ENCODE measurements at regions not wholly inside any gene's neighbourhood (a gene's known extent, or its start where the extent isn't known, plus 50 kb on each side); places are given as distances from the start of the nearest gene placed in this dataset.

DNA sequence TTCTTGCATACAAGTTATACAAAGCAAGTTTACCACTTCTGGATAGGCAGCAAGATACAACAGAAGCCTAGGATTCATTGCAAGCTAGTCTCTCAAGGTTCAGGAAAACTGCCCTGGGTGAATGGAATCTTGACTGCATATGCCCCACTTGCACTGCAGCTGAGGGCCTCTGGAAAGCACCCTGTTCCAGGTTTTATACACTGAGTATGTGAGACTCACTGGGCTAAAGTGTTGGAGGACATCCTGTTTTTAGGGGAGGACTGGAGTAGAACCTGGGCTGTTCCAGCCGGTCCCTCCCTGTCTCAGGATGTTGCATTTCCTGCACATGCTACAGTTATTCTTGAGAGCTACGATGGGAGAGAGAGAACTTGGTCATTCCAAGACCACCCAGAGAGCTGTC lies 168.5 kb upstream of the NUDT6 start:
- H3K27me3 ChIP-seq (ENCODE audit: low read depth): no peaks in the 10 kb centered on the region
- ATAC-seq: no peak

DNA sequence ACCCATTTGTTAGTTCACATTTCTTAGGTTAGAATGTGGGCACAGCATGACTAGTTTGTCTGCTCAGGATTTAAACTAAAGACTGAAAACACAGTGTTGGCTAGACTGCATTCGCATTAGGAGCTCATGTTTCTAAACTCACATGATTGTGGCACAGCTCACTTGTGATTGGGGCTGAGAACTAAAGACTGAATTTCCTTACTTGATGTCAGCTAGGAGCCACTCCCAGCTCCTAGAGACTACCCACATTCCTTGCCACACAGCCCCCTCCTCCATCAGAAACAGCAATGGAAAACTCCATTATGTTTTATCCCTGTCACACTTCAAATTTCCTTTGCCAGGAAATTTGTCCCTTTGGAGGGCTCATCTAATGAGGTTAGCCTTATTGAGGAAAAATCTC lies 170.2 kb upstream of the NUDT6 start:
- DNase-seq (no peak), ATAC-seq (no peak)
- TF ChIP-seq, protein P1, sequence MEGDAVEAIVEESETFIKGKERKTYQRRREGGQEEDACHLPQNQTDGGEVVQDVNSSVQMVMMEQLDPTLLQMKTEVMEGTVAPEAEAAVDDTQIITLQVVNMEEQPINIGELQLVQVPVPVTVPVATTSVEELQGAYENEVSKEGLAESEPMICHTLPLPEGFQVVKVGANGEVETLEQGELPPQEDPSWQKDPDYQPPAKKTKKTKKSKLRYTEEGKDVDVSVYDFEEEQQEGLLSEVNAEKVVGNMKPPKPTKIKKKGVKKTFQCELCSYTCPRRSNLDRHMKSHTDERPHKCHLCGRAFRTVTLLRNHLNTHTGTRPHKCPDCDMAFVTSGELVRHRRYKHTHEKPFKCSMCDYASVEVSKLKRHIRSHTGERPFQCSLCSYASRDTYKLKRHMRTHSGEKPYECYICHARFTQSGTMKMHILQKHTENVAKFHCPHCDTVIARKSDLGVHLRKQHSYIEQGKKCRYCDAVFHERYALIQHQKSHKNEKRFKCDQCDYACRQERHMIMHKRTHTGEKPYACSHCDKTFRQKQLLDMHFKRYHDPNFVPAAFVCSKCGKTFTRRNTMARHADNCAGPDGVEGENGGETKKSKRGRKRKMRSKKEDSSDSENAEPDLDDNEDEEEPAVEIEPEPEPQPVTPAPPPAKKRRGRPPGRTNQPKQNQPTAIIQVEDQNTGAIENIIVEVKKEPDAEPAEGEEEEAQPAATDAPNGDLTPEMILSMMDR (IDR thresholded peaks at IDR 0.05): no peak
- no peaks in the 10 kb centered on the region for H3K27me3 ChIP-seq (ENCODE audit: low read depth)
- H3K27ac ChIP-seq: no peak overlapping the region
- intact Hi-C loops (cut with DNase I): no loop called here
- no peak overlapping the region for H3K4me3 ChIP-seq
- peaks cover 5% of the 10 kb centered on the region for H3K36me3 ChIP-seq
- H3K9me3 ChIP-seq: no peaks in the 10 kb centered on the region
- H3K4me1 ChIP-seq: no peaks in the 10 kb centered on the region

More for the DNA sequence above, 168.5 kb upstream of the NUDT6 start:
- Histone ChIP-seq H3K9me3 (no peaks in the 10 kb centered on the region), H3K4me3 (no peak overlapping the region), H3K4me1 (no peaks in the 10 kb centered on the region), H3K36me3 (peaks cover 5% of the 10 kb centered on the region), H3K27ac (no peak overlapping the region)
- TF ChIP-seq, protein P1 (IDR thresholded peaks at IDR 0.05): no peak
- intact Hi-C loops (cut with DNase I): no loop called here
- no peak for DNase-seq

DNA sequence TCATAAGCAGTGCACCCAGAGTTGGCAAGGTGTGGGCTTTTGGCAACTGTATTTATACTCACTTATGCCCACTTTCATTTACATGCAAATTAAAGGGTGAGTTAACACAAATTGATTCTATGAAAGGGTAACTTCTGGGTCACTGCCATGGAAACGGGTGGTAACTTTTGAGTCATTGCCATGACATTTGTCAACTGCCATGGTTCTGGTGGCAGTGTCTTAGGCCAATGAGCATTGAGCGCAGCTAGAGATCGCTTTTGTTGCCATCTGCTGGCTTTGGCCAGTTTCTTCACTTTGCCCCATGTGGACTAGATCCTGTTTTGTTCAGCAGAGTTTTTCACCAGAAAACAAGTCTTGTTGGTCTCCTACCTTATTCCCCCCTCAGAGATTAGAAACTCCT lies 170.8 kb upstream of the NUDT6 start:
- no peak overlapping the region for H3K4me3 ChIP-seq
- intact Hi-C loops (cut with DNase I): no loop called here
- H3K9me3 ChIP-seq: no peaks in the 10 kb centered on the region
- DNase-seq (no peak), ATAC-seq (no peak)
- no peak overlapping the region for H3K27ac ChIP-seq
- TF ChIP-seq, protein P1 (IDR thresholded peaks at IDR 0.05): no peak
- no peaks in the 10 kb centered on the region for H3K4me1 ChIP-seq
- H3K36me3 ChIP-seq: peaks cover 5% of the 10 kb centered on the region
- H3K27me3 ChIP-seq (ENCODE audit: low read depth): no peaks in the 10 kb centered on the region

DNA sequence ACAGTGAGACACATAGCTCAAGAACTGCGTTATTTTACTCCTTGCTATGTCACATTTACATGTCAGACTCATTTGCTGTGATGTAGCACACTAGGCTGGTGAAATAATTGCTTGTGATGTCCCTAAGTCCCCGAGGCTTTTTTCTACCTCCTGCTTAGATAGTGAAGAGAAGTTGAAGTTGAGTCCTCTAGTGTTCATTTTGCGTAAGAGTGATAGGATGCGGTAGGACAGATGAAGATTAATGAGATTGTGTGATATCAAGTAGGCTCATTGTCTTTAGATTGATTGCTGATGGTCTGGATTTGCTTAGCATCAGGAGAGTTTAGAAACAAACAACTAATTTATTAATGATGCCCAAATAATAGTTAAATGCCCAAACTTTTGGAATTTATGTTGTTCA lies 173.6 kb upstream of the NUDT6 start:
- Histone ChIP-seq H3K36me3 (peaks cover 1% of the 10 kb centered on the region), H3K9me3 (no peaks in the 10 kb centered on the region), H3K27ac (no peak overlapping the region), H3K27me3 (ENCODE audit: low read depth) (no peaks in the 10 kb centered on the region), H3K4me1 (no peaks in the 10 kb centered on the region), H3K4me3 (no peak overlapping the region)
- TF ChIP-seq, protein P1 (IDR thresholded peaks at IDR 0.05): no peak
- ATAC-seq (no peak), DNase-seq (no peak)
- intact Hi-C loops (cut with DNase I): no loop called here

DNA sequence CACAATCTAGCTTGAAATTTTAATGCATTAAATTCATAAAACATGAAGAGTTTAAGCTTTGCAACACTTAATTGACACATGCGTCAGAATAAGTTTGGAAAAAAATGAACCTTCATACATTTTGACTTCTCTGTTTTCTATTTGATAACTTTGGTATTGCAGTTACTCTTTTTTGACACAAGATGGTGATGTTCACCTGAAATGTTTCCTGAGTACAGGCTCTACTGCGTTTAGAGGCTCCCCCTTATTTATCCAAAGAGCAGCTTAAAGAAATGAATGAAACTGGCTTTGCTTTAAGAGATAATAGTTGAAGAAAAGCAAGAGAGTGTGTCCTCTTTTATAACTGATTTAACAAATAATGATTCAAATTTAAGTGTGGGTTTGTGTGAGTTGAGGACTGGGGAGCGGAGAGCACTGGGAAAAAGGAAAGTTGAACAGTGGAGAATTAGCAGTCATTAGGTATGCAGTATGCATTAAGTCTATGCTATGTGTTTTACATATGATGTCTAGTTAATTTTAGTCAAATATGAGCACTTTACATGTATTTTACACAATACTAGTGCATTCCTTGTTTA lies 180.6 kb upstream of the NUDT6 start:
- ATAC-seq (peak; percentile 61 to 79), DNase-seq (no peak)
- intact Hi-C loops (cut with DNase I): no loop called here
- Histone ChIP-seq H3K27ac (no peak overlapping the region), H3K36me3 (no peaks in the 10 kb centered on the region), H3K9me3 (no peaks in the 10 kb centered on the region), H3K27me3 (ENCODE audit: low read depth) (no peaks in the 10 kb centered on the region), H3K4me1 (peaks cover 10% of the 10 kb centered on the region), H3K4me3 (no peak overlapping the region)
- TF ChIP-seq, protein P1 (IDR thresholded peaks at IDR 0.05): peak; percentile 77

All from lower lobe of right lung (tissue), 2 donors.